Thyroid gland (tissue), 4 donors: ENCODE measurements at regions not wholly inside any gene's neighbourhood (a gene's known extent, or its start where the extent isn't known, plus 50 kb on each side); places are given as distances from the start of the nearest gene placed in this dataset.

Source experiments
- DNase-seq, 2 donors: peaks; one replicate each; pipeline ENCODE4 v3.0.0-alpha.2; 2019
- H3K27ac ChIP-seq, 3 donors: fragments of 200-600 bp; sonication (generic); 1 replicate in 2 of 3; 2 replicates in 1 of 3; pipeline ENCODE4 v1.5.1; 2016 to 2019; ENCODE audit warnings: mild to moderate bottlenecking in 1 of 3, moderate library complexity in 1 of 3
- H3K27me3 ChIP-seq: fragments of 200-600 bp; sonication (generic); one replicate; pipeline ENCODE4 v1.5.1; 2019
- H3K36me3 ChIP-seq, 2 donors: fragments of 200-600 bp; sonication (generic); one replicate each; pipeline ENCODE4 v1.5.1; 2016 to 2019
- H3K4me1 ChIP-seq, 2 donors: fragments of 200-600 bp; sonication (generic); one replicate each; pipeline ENCODE4 v1.5.1; 2017 to 2019
- H3K4me3 ChIP-seq, 3 donors: fragments of 200-600 bp; sonication (generic); replicated peaks in 1 of 3; 1 replicate in 2 of 3; 2 replicates in 1 of 3; pipeline ENCODE4 v1.5.1; 2016; ENCODE audit warnings: mild to moderate bottlenecking in 1 of 3
- H3K9me3 ChIP-seq: fragments of 200-600 bp; sonication (generic); one replicate; pipeline ENCODE4 v1.5.1; 2017
- POLR2A ChIP-seq, 2 donors: fragments of 450-650 bp; IDR thresholded peaks; one replicate each; pipeline ENCODE4 v1.6.1; 2017; ENCODE audit warnings: antibody characterized with exemption in 2 of 2, mild to moderate bottlenecking in 2 of 2, moderate library complexity in 1 of 2
- WGBS, 2 donors: methylation state at CpG; one replicate each; pipeline ENCODE4 v1.1.5; 2017; 5-methylcytosine and 5-hydroxymethylcytosine counted together
- intact Hi-C: fragments of 100-400 bp; cut with DNase I; formaldehyde crosslinking; loops from one replicate; pipeline ENCODE4 v1.15.1; 2023
- TF ChIP-seq, protein P1 (sequence below), 6 experiments: fragments of 200-600 bp in 3 of 6; fragments of 450-650 bp in 3 of 6; sonication (generic) in 3 of 6; IDR thresholded peaks; one replicate each; pipeline ENCODE4 v1.5.1; 2016 to 2019; ENCODE audit warnings: antibody characterized with exemption in 6 of 6, mild to moderate bottlenecking in 2 of 6, inconsistent platforms in 1 of 6, moderate library complexity in 1 of 6

DNA sequence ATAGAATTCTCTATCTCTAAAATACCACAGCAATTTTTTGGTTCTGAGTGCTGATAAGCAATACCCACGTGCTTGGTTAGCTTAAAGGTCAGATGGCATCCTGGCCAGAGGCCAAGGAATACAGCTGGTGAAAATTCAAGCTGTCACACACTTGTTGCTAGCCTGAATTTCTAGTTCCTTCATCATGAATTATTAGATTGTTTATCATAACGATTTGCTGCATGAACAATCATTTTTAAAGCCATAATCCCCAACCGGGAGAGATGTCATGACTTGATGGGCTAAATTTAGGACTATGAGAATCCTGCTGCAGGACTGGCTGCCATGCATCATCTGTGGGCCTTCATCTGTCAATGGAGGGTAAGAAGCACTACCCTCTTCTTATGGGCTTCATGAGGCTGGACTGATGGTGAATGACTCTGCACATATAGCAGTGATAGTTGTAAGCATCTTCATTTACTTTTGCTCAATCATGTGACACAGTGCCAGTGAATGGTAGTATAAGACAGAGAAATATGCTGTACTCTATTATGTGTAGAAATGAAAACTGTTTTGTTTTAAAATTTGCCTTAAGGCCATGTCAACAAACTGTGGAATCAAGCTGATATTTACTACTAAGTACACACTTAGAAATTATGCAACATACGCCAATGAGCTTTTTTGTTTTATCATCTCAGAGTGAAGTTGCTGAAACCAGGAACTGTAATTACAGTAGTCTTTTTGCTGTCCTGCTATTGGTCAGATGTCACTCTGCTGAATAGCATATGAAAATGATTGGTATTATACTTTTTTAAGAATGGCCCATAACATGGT, 80.5 kb upstream of the RALGPS2 start:
- Histone ChIP-seq H3K27ac (no peak overlapping the region), H3K4me1 (no peaks in the 10 kb centered on the region), H3K36me3 (no peaks in the 10 kb centered on the region), H3K4me3 (no peak overlapping the region), H3K27me3 (no peaks in the 10 kb centered on the region), H3K9me3 (no peaks in the 10 kb centered on the region)
- intact Hi-C loops = no loop called here
- no peak for TF ChIP-seq POLR2A (IDR thresholded peaks at IDR 0.05)
- TF ChIP-seq, protein P1, sequence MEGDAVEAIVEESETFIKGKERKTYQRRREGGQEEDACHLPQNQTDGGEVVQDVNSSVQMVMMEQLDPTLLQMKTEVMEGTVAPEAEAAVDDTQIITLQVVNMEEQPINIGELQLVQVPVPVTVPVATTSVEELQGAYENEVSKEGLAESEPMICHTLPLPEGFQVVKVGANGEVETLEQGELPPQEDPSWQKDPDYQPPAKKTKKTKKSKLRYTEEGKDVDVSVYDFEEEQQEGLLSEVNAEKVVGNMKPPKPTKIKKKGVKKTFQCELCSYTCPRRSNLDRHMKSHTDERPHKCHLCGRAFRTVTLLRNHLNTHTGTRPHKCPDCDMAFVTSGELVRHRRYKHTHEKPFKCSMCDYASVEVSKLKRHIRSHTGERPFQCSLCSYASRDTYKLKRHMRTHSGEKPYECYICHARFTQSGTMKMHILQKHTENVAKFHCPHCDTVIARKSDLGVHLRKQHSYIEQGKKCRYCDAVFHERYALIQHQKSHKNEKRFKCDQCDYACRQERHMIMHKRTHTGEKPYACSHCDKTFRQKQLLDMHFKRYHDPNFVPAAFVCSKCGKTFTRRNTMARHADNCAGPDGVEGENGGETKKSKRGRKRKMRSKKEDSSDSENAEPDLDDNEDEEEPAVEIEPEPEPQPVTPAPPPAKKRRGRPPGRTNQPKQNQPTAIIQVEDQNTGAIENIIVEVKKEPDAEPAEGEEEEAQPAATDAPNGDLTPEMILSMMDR (IDR thresholded peaks at IDR 0.05) = no peak
- peak; percentile 7 to 9 for DNase-seq
- WGBS, 2 donors = 57 to 58% methylated on average over 4 of the region's 4 CpGs

DNA sequence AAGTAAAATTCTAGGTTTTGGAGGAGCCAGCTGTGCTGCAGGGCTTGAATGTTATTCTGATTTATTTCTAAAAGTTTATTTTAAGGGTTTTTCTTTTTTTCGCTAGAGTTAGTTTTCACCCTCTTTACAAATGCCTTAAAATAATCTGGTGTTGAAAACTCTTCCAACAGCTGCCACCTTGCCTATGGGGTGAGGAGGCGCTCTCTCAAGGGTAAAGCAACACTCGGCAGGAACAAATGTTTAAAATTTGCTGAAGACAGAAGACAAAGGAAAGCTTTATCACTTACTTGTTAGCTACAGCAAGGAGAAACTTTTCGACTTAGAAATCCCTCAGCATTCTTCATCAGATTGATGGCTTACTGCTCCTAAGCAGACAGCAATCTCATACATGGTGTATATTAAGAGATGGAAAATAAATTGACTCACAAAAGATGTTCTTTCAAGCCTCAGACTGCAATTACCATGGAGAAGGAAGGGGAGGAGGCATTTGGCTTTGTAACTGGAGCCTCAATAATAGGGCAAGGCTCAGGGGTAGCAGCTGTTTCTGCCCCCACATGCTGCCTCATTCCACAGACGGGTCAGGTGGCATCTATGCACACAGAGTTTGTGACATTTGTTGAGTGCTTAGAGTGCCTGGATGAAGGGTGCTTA, 79.8 kb upstream of the RALGPS2 start:
- no peak for DNase-seq
- intact Hi-C loops = no loop called here
- Histone ChIP-seq H3K27ac (no peak overlapping the region), H3K4me1 (no peaks in the 10 kb centered on the region), H3K4me3 (no peak overlapping the region), H3K9me3 (no peaks in the 10 kb centered on the region), H3K27me3 (no peaks in the 10 kb centered on the region), H3K36me3 (no peaks in the 10 kb centered on the region)
- TF ChIP-seq, protein P1 (IDR thresholded peaks at IDR 0.05) = no peak
- TF ChIP-seq POLR2A (IDR thresholded peaks at IDR 0.05) = no peak
- 65 to 68% methylated on average over 5 of the region's 5 CpGs for WGBS, 2 donors

DNA sequence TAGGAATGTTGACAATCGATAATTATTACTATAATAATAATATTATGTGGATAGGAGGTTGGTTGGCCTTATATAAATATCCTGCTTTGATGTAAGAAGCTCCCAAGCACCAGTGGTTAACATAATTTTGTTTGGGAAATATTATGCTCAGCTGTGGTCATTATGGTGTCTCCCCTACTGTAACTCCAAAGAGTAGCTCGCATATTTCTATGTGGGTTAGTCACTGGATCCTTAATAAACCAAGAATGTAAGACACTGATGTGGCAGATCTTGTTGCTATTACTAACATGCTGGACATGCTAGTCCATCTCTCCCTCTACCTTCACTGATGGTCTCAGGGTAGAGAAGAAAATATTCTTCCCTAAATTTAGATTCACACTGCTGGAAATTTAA, 79.2 kb upstream of the RALGPS2 start:
- Histone ChIP-seq H3K9me3 (no peaks in the 10 kb centered on the region), H3K27ac (no peak overlapping the region), H3K27me3 (no peaks in the 10 kb centered on the region), H3K36me3 (no peaks in the 10 kb centered on the region), H3K4me1 (no peaks in the 10 kb centered on the region), H3K4me3 (no peak overlapping the region)
- DNase-seq = no peak
- 68 to 74% methylated on average over 2 of the region's 2 CpGs for WGBS, 2 donors
- TF ChIP-seq POLR2A (IDR thresholded peaks at IDR 0.05) = no peak
- TF ChIP-seq, protein P1 (IDR thresholded peaks at IDR 0.05) = no peak
- intact Hi-C loops = no loop called here

DNA sequence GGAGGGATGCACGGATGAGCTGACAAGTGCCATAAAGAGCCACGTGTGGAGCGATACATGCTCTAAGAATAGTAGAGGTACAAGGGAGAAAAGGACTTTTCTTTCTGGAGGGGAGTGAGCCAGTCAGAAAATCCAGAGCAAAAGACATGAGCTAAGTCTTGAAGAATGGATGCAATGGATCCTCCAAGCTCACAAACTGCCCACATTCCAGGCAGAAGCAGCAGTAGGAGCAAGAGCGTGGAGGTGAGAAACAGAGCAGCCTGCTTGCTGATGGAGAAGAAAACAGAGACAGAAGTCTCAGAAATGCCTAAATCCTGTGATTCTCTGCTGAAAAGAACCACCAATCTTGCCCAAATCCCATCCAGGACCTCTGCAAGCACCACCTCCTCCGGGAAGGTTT, 78.2 kb upstream of the RALGPS2 start:
- H3K4me3 ChIP-seq = no peak overlapping the region
- H3K9me3 ChIP-seq = no peaks in the 10 kb centered on the region
- 62 to 63% methylated on average over 5 of the region's 5 CpGs for WGBS, 2 donors
- TF ChIP-seq, protein P1 (IDR thresholded peaks at IDR 0.05) = no peak
- TF ChIP-seq POLR2A (IDR thresholded peaks at IDR 0.05) = no peak
- intact Hi-C loops = no loop called here
- no peaks in the 10 kb centered on the region for H3K4me1 ChIP-seq
- H3K36me3 ChIP-seq = no peaks in the 10 kb centered on the region
- DNase-seq = no peak
- H3K27ac ChIP-seq = no peak overlapping the region
- no peaks in the 10 kb centered on the region for H3K27me3 ChIP-seq

DNA sequence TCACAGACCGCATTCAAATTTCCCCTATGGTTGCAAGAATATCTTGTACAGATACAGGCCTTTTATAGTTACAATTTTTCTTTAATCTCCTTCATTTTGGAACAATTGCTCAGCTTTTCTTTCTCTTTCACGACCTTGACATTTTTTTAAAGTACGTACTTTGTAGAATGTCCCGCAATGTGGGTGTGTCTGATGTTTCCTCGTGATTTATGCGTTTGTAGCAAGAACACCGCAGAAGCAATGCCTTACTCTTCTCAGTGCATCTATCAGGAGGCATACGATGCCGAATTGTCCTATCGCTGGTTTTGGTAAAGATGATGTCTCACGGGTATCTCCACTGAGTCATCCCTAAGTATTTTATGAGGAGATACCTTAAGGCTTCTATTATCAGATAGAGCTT, 76.9 kb upstream of the RALGPS2 start:
- Histone ChIP-seq H3K4me1 (no peaks in the 10 kb centered on the region), H3K27ac (no peak overlapping the region), H3K36me3 (no peaks in the 10 kb centered on the region), H3K27me3 (no peaks in the 10 kb centered on the region), H3K4me3 (no peak overlapping the region), H3K9me3 (no peaks in the 10 kb centered on the region)
- WGBS, 2 donors = 94 to 97% methylated on average over 11 of the region's 11 CpGs
- TF ChIP-seq, protein P1 (IDR thresholded peaks at IDR 0.05) = no peak
- no peak for TF ChIP-seq POLR2A (IDR thresholded peaks at IDR 0.05)
- intact Hi-C loops = no loop called here
- no peak for DNase-seq
